ENCODE measurements at regions not wholly inside any gene's neighbourhood (a gene's known extent, or its start where the extent isn't known, plus 50 kb on each side); places are given as distances from the start of the nearest gene placed in this dataset.

GRCh38 chr7:145211211-145211610 lies 375.4 kb upstream of the TPK1 start (continued):
- TF ChIP-seq E4F1 (IDR thresholded peaks at IDR 0.05; ENCODE audit: borderline replicate concordance, partially characterized antibody) (no peak), ATF3 (IDR thresholded peaks at IDR 0.05; ENCODE audit: borderline replicate concordance, extremely low read depth, low read depth, low read length) (no peak), RCOR1 (conservative IDR thresholded peaks at IDR 0.05; ENCODE audit: low read depth, low read length) (no peak), MEF2B (IDR thresholded peaks at IDR 0.05; ENCODE audit: partially characterized antibody, poor library complexity, severe bottlenecking) (no peak), NKRF (conservative IDR thresholded peaks at IDR 0.05) (no peak), EP300 (IDR thresholded peaks at IDR 0.05; ENCODE audit: borderline replicate concordance in 1 of 2, control insufficient read depth in 1 of 2, low read depth in 2 of 2, low read length in 2 of 2) (no peak), HDGF (IDR thresholded peaks at IDR 0.05) (no peak)
- TF ChIP-seq, protein P1, sequence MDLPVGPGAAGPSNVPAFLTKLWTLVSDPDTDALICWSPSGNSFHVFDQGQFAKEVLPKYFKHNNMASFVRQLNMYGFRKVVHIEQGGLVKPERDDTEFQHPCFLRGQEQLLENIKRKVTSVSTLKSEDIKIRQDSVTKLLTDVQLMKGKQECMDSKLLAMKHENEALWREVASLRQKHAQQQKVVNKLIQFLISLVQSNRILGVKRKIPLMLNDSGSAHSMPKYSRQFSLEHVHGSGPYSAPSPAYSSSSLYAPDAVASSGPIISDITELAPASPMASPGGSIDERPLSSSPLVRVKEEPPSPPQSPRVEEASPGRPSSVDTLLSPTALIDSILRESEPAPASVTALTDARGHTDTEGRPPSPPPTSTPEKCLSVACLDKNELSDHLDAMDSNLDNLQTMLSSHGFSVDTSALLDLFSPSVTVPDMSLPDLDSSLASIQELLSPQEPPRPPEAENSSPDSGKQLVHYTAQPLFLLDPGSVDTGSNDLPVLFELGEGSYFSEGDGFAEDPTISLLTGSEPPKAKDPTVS (IDR thresholded peaks at IDR 0.05; ENCODE audit: low read depth, low read length): no peak
